ENCODE measurements at regions not wholly inside any gene's neighbourhood (a gene's known extent, or its start where the extent isn't known, plus 50 kb on each side); places are given as distances from the start of the nearest gene placed in this dataset.

- H3K4me3 ChIP-seq (replicated peaks in 1 of 3): no peak overlapping the region
- H3K27ac ChIP-seq: peak overlapping the region; percentile 58 to 87 (median 80)
- H3K9me3 ChIP-seq: no peaks in the 10 kb centered on the region
- 40 to 41% methylated on average over 7 of the region's 7 CpGs for WGBS, 2 donors
- no peaks in the 10 kb centered on the region for H3K27me3 ChIP-seq
- H3K36me3 ChIP-seq: no peaks in the 10 kb centered on the region
- DNase-seq: peak in 1 of 2 donors; percentile 22
- no peak for TF ChIP-seq CTCF (IDR thresholded peaks at IDR 0.05)
- no peak for TF ChIP-seq POLR2A (IDR thresholded peaks at IDR 0.05)
- peaks cover 6 to 18% of the 10 kb centered on the region in 2 donors for H3K4me1 ChIP-seq
- intact Hi-C loops (cut with DNase I): no loop called here
These were observed 289.5 kb upstream of the CDYL start for GRCh38 chr6:4486568-4487315.

- Histone ChIP-seq H3K9me3 (no peaks in the 10 kb centered on the region), H3K27ac (peak overlapping the region in 2 of 3 donors; percentile 58 to 87), H3K4me1 (peaks cover 16 to 26% of the 10 kb centered on the region in 2 donors), H3K36me3 (no peaks in the 10 kb centered on the region), H3K27me3 (no peaks in the 10 kb centered on the region), H3K4me3 (replicated peaks in 1 of 3) (no peak overlapping the region)
- 92 to 98% methylated on average over 5 of the region's 5 CpGs for WGBS, 2 donors
- no peak for DNase-seq
- intact Hi-C loops (cut with DNase I): no loop called here
- TF ChIP-seq POLR2A (IDR thresholded peaks at IDR 0.05) (no peak), CTCF (IDR thresholded peaks at IDR 0.05) (no peak)
These were observed 290.5 kb upstream of the CDYL start for GRCh38 chr6:4485735-4486134.

- intact Hi-C loops (cut with DNase I): no loop called here
- Histone ChIP-seq H3K4me3 (replicated peaks in 1 of 3) (no peak overlapping the region), H3K27me3 (no peaks in the 10 kb centered on the region), H3K36me3 (no peaks in the 10 kb centered on the region), H3K9me3 (no peaks in the 10 kb centered on the region), H3K27ac (no peak overlapping the region), H3K4me1 (peaks cover 19 to 29% of the 10 kb centered on the region in 2 donors)
- no peak for DNase-seq
- WGBS, 2 donors: 94 to 96% methylated on average over 28 to 29 of the region's 29 CpGs
- TF ChIP-seq POLR2A (IDR thresholded peaks at IDR 0.05) (no peak), CTCF (IDR thresholded peaks at IDR 0.05) (no peak)
These were observed 293.7 kb upstream of the CDYL start for GRCh38 chr6:4482461-4482860.

- peak; percentile 64 to 75 for DNase-seq
- intact Hi-C loops (cut with DNase I): no loop called here
- Histone ChIP-seq H3K9me3 (no peaks in the 10 kb centered on the region), H3K4me3 (replicated peaks in 1 of 3) (no peak overlapping the region), H3K4me1 (peaks cover 13 to 21% of the 10 kb centered on the region in 2 donors), H3K36me3 (no peaks in the 10 kb centered on the region), H3K27me3 (no peaks in the 10 kb centered on the region), H3K27ac (peak overlapping the region; percentile 42 to 53 (median 44))
- TF ChIP-seq CTCF (IDR thresholded peaks at IDR 0.05) (no peak), POLR2A (IDR thresholded peaks at IDR 0.05) (no peak)
- 32 to 37% methylated on average over 10 of the region's 10 CpGs for WGBS, 2 donors
These were observed 295.1 kb upstream of the CDYL start for GRCh38 chr6:4480788-4481735.
